ENCODE measurements at regions not wholly inside any gene's neighbourhood (a gene's known extent, or its start where the extent isn't known, plus 50 kb on each side); places are given as distances from the start of the nearest gene placed in this dataset.

DNA sequence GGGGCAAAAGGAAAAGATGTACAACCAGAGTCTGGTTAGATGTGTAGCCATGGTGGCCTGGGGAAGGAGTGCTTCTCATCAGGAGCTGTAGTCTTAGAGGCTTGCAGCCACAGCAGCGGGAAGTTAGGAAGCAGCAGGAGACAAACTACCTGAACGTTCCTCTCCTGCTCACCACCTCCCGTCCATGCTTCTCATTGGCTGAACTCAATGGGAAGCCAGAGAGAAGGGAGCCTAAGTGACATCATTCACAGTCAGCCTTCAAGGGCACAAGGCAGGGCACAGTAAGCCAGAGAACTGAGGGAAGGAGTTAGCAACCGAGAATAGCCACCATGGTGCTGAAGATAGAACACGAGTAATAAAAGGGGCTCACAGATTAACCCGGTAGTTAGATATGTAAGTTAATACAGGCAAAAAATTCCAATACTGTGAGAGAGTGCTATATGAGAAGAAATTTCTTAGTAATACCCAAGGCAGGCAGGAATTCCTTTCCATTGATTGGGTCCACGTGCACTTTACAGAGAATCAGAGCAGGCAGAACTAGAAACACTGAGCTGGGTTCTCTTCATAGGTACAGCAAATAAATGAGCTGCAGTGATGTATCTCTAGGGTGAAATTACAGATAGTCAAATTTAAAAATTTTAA is 391.5 kb upstream of the DACH1 start:
- TF ChIP-seq, protein P1, sequence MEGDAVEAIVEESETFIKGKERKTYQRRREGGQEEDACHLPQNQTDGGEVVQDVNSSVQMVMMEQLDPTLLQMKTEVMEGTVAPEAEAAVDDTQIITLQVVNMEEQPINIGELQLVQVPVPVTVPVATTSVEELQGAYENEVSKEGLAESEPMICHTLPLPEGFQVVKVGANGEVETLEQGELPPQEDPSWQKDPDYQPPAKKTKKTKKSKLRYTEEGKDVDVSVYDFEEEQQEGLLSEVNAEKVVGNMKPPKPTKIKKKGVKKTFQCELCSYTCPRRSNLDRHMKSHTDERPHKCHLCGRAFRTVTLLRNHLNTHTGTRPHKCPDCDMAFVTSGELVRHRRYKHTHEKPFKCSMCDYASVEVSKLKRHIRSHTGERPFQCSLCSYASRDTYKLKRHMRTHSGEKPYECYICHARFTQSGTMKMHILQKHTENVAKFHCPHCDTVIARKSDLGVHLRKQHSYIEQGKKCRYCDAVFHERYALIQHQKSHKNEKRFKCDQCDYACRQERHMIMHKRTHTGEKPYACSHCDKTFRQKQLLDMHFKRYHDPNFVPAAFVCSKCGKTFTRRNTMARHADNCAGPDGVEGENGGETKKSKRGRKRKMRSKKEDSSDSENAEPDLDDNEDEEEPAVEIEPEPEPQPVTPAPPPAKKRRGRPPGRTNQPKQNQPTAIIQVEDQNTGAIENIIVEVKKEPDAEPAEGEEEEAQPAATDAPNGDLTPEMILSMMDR (IDR thresholded peaks at IDR 0.05) = no peak
- TF ChIP-seq POLR2A (IDR thresholded peaks at IDR 0.05) = no peak

Measured in Peyer's patch (tissue), 4 donors.